ENCODE measurements at regions not wholly inside any gene's neighbourhood (a gene's known extent, or its start where the extent isn't known, plus 50 kb on each side); places are given as distances from the start of the nearest gene placed in this dataset.

GRCh38 chr9:113788616-113789330, 87.3 kb upstream of the ZNF618 start:
- no peak for DNase-seq

GRCh38 chr9:113790093-113790492, 86.0 kb upstream of the ZNF618 start:
- no peak for DNase-seq

- no peak for DNase-seq
These were observed 82.6 kb upstream of the ZNF618 start for GRCh38 chr9:113793558-113793957.

- DNase-seq = no peak
These were observed 81.4 kb upstream of the ZNF618 start for GRCh38 chr9:113794721-113795120.

GRCh38 chr9:113795811-113796392, 80.2 kb upstream of the ZNF618 start:
- no peak for DNase-seq

GRCh38 chr9:113796646-113797426, 79.3 kb upstream of the ZNF618 start:
- no peak for DNase-seq

GRCh38 chr9:113798062-113799030, 77.8 kb upstream of the ZNF618 start:
- no peak for DNase-seq

GRCh38 chr9:113800276-113800675, 75.8 kb upstream of the ZNF618 start:
- DNase-seq = no peak

- no peak for DNase-seq
These were observed 72.1 kb upstream of the ZNF618 start for GRCh38 chr9:113803811-113804589.

- DNase-seq = no peak
These were observed 70.5 kb upstream of the ZNF618 start for GRCh38 chr9:113805486-113806132.

- DNase-seq = no peak
These were observed 68.7 kb upstream of the ZNF618 start for GRCh38 chr9:113807173-113808061.

- DNase-seq = no peak
These were observed 67.4 kb upstream of the ZNF618 start for GRCh38 chr9:113808391-113809358.

- no peak for DNase-seq
These were observed 58.9 kb upstream of the ZNF618 start for GRCh38 chr9:113817171-113817570.

GRCh38 chr9:113818391-113818790, 57.7 kb upstream of the ZNF618 start:
- no peak for DNase-seq

- no peak for DNase-seq
These were observed 53.8 kb upstream of the ZNF618 start for GRCh38 chr9:113822315-113822714.

- DNase-seq = no peak
These were observed 52.7 kb upstream of the ZNF618 start for GRCh38 chr9:113823421-113823820.
